Omental fat pad (tissue), 3 donors: ENCODE measurements at regions not wholly inside any gene's neighbourhood (a gene's known extent, or its start where the extent isn't known, plus 50 kb on each side); places are given as distances from the start of the nearest gene placed in this dataset.
"Not testable (repeated sequence)": the region's sequence is repeated elsewhere in the genome, so short reads cannot be mapped to it uniquely, and the experiment has no call there.

Experiments used
- ATAC-seq: fragments of 150-250 bp; one replicate; pipeline ENCODE4 v1.9.1; 2016; ENCODE audit warnings: mild to moderate bottlenecking, moderate library complexity; ENCODE audit not compliant: low FRiP score
- DNase-seq: peaks from one replicate; pipeline ENCODE4 v3.0.0-alpha.2; 2019; ENCODE audit warnings: low spot score
- TF ChIP-seq, protein P1 (sequence below), 3 donors: fragments of 450-650 bp; IDR thresholded peaks; one replicate each; pipeline ENCODE4 v1.5.1; 2016 to 2017; ENCODE audit warnings: antibody characterized with exemption in 3 of 3, mild to moderate bottlenecking in 3 of 3, moderate library complexity in 2 of 3

DNA sequence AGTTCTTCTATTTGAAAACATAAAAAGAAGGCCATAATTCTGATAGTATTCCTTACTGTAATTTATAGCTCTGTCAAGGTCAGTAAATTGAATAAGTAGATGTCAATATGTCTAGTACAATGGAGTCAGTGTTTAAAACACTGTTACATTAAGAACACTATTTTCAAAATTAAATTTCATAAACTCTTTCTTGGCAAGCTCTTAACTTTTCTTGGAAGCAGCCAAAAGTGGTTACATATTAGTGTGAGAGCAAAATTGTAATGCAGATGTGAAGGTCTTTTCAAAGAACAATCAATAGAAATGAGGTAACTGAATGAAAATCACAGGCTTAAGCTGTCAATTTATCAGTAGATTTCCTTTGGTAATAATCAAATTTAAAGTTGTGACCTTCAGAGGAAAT is 722.4 kb upstream of the NOVA1 start:
- ATAC-seq, result no peak
- no peak for DNase-seq
- TF ChIP-seq, protein P1, sequence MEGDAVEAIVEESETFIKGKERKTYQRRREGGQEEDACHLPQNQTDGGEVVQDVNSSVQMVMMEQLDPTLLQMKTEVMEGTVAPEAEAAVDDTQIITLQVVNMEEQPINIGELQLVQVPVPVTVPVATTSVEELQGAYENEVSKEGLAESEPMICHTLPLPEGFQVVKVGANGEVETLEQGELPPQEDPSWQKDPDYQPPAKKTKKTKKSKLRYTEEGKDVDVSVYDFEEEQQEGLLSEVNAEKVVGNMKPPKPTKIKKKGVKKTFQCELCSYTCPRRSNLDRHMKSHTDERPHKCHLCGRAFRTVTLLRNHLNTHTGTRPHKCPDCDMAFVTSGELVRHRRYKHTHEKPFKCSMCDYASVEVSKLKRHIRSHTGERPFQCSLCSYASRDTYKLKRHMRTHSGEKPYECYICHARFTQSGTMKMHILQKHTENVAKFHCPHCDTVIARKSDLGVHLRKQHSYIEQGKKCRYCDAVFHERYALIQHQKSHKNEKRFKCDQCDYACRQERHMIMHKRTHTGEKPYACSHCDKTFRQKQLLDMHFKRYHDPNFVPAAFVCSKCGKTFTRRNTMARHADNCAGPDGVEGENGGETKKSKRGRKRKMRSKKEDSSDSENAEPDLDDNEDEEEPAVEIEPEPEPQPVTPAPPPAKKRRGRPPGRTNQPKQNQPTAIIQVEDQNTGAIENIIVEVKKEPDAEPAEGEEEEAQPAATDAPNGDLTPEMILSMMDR (IDR thresholded peaks at IDR 0.05), result no peak

DNA sequence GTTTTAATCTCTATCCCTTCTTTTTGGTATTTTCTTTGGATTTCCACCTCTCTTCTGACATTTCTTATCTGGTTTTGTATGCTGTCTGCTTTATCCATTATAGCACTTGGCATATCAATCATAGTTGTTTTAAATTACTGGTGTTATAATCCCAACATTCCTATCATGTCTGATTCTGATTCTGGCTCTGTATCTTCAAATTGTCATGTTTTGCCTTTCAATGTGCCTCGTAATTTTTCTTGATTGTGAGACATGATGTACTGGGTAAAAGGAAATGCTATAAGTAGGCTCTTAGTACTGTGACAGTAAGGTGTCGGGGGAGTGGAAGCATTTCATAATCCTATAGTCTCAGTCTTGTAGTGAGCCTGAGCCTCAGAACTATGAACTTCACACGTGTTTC is 729.3 kb upstream of the NOVA1 start:
- no peak for ATAC-seq
- DNase-seq, result no peak
- TF ChIP-seq, protein P1 (IDR thresholded peaks at IDR 0.05), result no peak

DNA sequence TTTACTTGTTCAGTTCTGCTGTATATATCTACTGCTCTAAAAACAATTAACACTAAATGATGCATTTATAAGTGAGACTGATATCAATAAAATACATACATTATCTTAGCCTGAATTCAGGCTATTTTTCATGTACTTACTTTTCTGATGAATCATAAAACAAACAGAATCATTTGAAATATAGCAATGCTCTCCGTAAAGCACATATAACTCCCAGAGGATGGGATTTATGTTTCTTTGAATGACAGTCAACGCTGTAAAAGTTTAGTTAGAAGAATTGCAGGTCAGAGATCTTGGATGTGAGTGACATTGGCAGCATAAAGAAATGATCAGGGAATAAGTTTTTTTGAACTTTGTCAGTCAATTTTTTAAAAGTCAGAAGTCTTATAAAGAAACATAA is 740.2 kb upstream of the NOVA1 start:
- ATAC-seq (no peak), DNase-seq (no peak)
- TF ChIP-seq, protein P1 (IDR thresholded peaks at IDR 0.05), result no peak

DNA sequence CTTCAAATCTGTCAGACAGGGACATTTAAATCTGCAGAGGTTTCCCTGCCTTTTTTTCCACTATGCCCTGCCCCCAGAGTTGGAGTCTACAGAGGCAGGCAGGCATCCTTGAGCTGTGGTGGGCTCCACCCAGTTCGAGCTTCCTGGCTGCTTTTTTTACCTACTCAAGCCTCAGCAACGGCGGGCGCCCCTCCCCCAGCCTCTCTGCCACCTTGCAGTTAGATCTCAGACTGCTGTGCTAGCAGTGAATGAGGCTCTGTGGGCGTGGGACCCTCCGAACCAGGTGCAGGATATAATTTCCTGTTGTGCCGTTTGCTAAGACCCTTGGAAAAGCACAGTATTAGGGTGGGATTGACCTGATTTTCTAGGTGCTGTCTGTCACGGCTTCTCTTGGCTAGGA is 765.2 kb upstream of the NOVA1 start:
- ATAC-seq, result not testable (repeated sequence)

DNA sequence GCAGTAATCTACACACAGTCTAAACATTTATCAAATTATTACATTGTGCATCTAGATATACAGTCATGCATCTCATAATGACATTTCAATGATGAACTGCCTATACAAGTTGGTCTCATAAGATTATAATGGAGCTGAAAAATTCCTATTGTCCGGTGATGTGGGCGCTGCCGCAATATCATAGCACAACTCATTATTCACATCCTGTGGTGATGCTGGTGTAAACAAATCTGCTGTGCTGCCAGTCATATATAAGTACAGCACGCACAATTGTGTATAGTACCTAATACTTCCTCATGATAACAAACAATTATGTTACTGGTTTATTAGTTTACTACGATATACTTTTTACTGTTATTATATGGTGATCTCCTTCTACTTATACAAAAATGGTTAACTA is 768.8 kb upstream of the NOVA1 start:
- DNase-seq (no peak), ATAC-seq (no peak)
- TF ChIP-seq, protein P1 (IDR thresholded peaks at IDR 0.05), result no peak

More for the DNA sequence above, 765.2 kb upstream of the NOVA1 start:
- DNase-seq, result not testable (repeated sequence)

DNA sequence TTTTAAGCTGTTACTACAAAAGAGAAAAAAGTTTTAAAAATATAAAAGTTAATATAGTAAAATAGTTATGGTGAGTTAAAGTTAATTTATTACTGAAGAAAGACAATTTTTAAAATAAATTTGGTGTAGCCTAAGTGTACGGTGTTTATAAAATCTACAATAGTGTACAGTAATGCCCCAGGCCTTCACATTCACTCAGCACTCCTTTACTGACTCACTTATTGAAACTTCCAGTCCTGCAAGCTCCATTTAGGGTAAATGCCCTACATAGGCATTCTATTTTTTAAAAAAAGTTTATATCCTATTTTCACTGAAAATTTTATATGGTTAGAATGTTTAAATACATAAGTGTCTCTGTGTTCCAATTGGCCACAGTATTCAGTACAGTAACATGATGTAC is 769.5 kb upstream of the NOVA1 start:
- ATAC-seq (no peak), DNase-seq (no peak)
- TF ChIP-seq, protein P1 (IDR thresholded peaks at IDR 0.05), result no peak

DNA sequence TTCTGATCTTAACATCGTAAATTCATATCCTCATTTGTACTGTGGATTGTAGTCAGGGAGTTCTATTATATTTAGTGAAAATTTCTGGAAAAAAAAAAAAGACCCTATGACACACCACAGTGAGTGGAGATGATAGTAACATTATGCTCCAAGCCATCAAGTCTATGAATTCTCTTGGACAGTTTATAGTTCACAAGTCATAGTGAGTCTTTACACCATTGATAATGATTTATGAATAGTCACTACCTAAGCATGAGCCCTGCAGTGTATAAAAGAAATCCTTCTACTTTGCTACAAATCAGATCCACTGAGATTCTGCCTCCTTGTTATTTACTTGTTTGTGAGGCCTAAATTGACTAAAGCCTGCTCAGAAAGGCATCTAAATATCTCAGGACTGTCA is 772.2 kb upstream of the NOVA1 start:
- DNase-seq, result no peak
- no peak for ATAC-seq
- TF ChIP-seq, protein P1 (IDR thresholded peaks at IDR 0.05), result no peak

DNA sequence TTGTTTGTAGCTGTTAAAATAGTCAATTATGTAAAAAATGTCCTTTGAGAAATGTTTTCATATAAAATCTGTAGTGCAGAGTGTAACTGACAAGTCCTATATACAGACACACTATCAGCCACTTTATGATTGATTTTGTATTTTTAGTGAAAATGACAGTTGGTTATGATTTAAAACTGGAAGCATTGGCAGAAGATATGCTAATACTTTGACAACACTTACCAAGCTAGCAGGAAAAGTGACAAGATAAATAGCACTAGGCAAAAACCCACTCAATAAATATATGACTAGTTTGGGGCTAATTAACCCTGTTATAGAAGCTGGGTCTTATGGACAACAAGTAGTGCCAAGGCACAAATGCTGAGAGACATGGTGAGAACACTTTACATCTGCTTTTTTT is 772.9 kb upstream of the NOVA1 start:
- DNase-seq, result no peak
- TF ChIP-seq, protein P1 (IDR thresholded peaks at IDR 0.05), result no peak

More for the DNA sequence above, 772.9 kb upstream of the NOVA1 start:
- no peak for ATAC-seq
